Thymus (tissue), 11 donors: ENCODE measurements at regions not wholly inside any gene's neighbourhood (a gene's known extent, or its start where the extent isn't known, plus 50 kb on each side); places are given as distances from the start of the nearest gene placed in this dataset.

Experiments used
- DNase-seq, 9 donors: peaks; one replicate each; pipeline ENCODE4 v3.0.0-alpha.2; 2013; ENCODE audit warnings: low spot score in 9 of 9, low read depth in 6 of 9, missing footprints in 1 of 9
- H3K27ac ChIP-seq, 2 donors: one replicate each; pipeline ENCODE4 v1.5.1; 2013; ENCODE audit warnings: control low read depth in 1 of 2, low read depth in 1 of 2, low read length in 1 of 2, mild to moderate bottlenecking in 1 of 2, moderate library complexity in 1 of 2
- H3K27me3 ChIP-seq, 2 donors: one replicate each; pipeline ENCODE4 v1.5.1; 2013; ENCODE audit warnings: low read length in 1 of 2; ENCODE audit not compliant: control insufficient read depth in 2 of 2, insufficient read depth in 1 of 2
- H3K36me3 ChIP-seq, 2 donors: one replicate each; pipeline ENCODE4 v1.5.1; 2013; ENCODE audit warnings: low read length in 1 of 2, mild to moderate bottlenecking in 1 of 2, moderate library complexity in 1 of 2; ENCODE audit not compliant: control insufficient read depth in 2 of 2, insufficient read depth in 2 of 2
- H3K4me1 ChIP-seq, 2 donors: one replicate each; pipeline ENCODE4 v1.5.1; 2013; ENCODE audit warnings: low read length in 2 of 2; ENCODE audit not compliant: control insufficient read depth in 2 of 2, insufficient read depth in 2 of 2
- H3K4me3 ChIP-seq, 2 donors: one replicate each; pipeline ENCODE4 v1.5.1; 2013; ENCODE audit warnings: low read length in 2 of 2, control low read depth in 1 of 2, mild to moderate bottlenecking in 1 of 2
- H3K9me3 ChIP-seq, 2 donors: one replicate each; pipeline ENCODE4 v1.5.1; 2013; ENCODE audit warnings: low read length in 1 of 2, mild to moderate bottlenecking in 1 of 2; ENCODE audit not compliant: control insufficient read depth in 2 of 2, insufficient read depth in 1 of 2
- WGBS: extraction: QIAGEN DNeasy Blood & Tissue Kit; methylation state at CpG from one replicate; pipeline ENCODE4 v1.1.7; 2013; 5-methylcytosine and 5-hydroxymethylcytosine counted together
- donor health status: healthy.

GRCh38 chr16:56140645-56141044 is 50.6 kb upstream of the GNAO1 start:
- H3K27ac ChIP-seq = no peak overlapping the region
- no peak overlapping the region for H3K4me3 ChIP-seq
- H3K4me1 ChIP-seq = no peaks in the 10 kb centered on the region
- H3K36me3 ChIP-seq = no peaks in the 10 kb centered on the region
- H3K9me3 ChIP-seq = no peaks in the 10 kb centered on the region
- no peaks in the 10 kb centered on the region for H3K27me3 ChIP-seq
- no peak for DNase-seq

- no peak for DNase-seq
- no peaks in the 10 kb centered on the region for H3K27me3 ChIP-seq
- no peaks in the 10 kb centered on the region for H3K36me3 ChIP-seq
- no peak overlapping the region for H3K27ac ChIP-seq
- H3K4me1 ChIP-seq = no peaks in the 10 kb centered on the region
- no peak overlapping the region for H3K4me3 ChIP-seq
- no peaks in the 10 kb centered on the region for H3K9me3 ChIP-seq
- WGBS = 77% methylated on average over 5 of the region's 5 CpGs
These were observed 54.0 kb upstream of the GNAO1 start for GRCh38 chr16:56137269-56137668.

DNA sequence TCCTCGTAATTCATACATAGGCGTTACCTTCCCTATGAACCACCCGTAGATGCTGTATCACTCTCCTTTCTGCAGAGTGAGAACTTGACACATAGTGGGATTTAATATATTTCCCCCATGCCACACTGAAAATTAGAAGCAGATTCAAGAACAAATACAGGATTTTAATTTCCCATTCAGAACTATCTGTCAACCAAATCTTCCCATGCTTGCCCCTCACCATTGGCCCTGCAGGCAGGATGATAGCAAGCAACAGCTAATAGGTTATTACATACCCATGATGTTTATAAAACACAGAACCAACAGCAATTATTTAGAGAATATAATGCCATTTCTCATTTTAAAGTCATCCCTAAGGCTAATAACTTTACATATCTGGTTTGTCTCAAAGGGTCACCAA is 55.0 kb upstream of the GNAO1 start:
- Histone ChIP-seq H3K4me3 (no peak overlapping the region), H3K4me1 (no peaks in the 10 kb centered on the region), H3K36me3 (no peaks in the 10 kb centered on the region), H3K27me3 (peaks cover 0 to 2% of the 10 kb centered on the region in 2 donors), H3K9me3 (no peaks in the 10 kb centered on the region), H3K27ac (no peak overlapping the region)
- WGBS = 85% methylated on average over 3 of the region's 3 CpGs
- DNase-seq = no peak

- 85% methylated on average over 1 of the region's 1 CpG for WGBS
- no peak overlapping the region for H3K27ac ChIP-seq
- no peaks in the 10 kb centered on the region for H3K36me3 ChIP-seq
- no peaks in the 10 kb centered on the region for H3K9me3 ChIP-seq
- no peaks in the 10 kb centered on the region for H3K4me1 ChIP-seq
- H3K4me3 ChIP-seq = no peak overlapping the region
- DNase-seq = no peak
- peaks cover 0 to 2% of the 10 kb centered on the region in 2 donors for H3K27me3 ChIP-seq
These were observed 56.5 kb upstream of the GNAO1 start for GRCh38 chr16:56134790-56135189.

- no peaks in the 10 kb centered on the region for H3K36me3 ChIP-seq
- H3K4me1 ChIP-seq = no peaks in the 10 kb centered on the region
- H3K4me3 ChIP-seq = no peak overlapping the region
- H3K27me3 ChIP-seq = peaks cover 0 to 2% of the 10 kb centered on the region in 2 donors
- H3K9me3 ChIP-seq = no peaks in the 10 kb centered on the region
- H3K27ac ChIP-seq = no peak overlapping the region
- DNase-seq = no peak
- 92% methylated on average over 1 of the region's 1 CpG for WGBS
These were observed 65.4 kb upstream of the GNAO1 start for GRCh38 chr16:56125922-56126321.

DNA sequence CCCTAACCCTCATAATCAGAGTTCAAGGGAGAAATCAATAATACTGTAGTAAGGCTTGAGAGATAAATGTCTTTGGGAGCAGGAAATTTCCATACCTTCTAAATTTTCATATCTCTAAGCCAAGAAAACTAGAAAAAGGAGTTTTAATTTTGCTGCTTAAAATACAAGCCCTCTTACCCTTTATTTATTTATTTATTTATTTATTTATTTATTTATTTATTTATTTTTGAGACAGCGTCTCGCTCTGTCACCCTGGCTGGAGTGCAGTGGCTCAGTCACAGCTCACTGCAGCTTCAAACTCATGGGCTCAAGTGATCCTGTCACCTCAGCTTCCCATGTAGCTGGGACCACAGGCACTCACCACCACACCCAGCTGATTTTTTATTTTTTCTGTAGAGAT is 69.0 kb upstream of the GNAO1 start:
- DNase-seq = no peak
- no peaks in the 10 kb centered on the region for H3K9me3 ChIP-seq
- no peaks in the 10 kb centered on the region for H3K36me3 ChIP-seq
- H3K27ac ChIP-seq = no peak overlapping the region
- no peak overlapping the region for H3K4me3 ChIP-seq
- no peaks in the 10 kb centered on the region for H3K4me1 ChIP-seq
- WGBS = 99% methylated on average over 2 of the region's 2 CpGs
- no peaks in the 10 kb centered on the region for H3K27me3 ChIP-seq

GRCh38 chr16:56121156-56121500 is 70.2 kb upstream of the GNAO1 start:
- H3K27ac ChIP-seq = no peak overlapping the region
- DNase-seq = peak in 1 of 9 donors; percentile 16
- H3K9me3 ChIP-seq = no peaks in the 10 kb centered on the region
- no peaks in the 10 kb centered on the region for H3K36me3 ChIP-seq
- H3K27me3 ChIP-seq = peaks cover 0 to 2% of the 10 kb centered on the region in 2 donors
- H3K4me1 ChIP-seq = no peaks in the 10 kb centered on the region
- 96% methylated on average over 2 of the region's 2 CpGs for WGBS
- H3K4me3 ChIP-seq = no peak overlapping the region

DNA sequence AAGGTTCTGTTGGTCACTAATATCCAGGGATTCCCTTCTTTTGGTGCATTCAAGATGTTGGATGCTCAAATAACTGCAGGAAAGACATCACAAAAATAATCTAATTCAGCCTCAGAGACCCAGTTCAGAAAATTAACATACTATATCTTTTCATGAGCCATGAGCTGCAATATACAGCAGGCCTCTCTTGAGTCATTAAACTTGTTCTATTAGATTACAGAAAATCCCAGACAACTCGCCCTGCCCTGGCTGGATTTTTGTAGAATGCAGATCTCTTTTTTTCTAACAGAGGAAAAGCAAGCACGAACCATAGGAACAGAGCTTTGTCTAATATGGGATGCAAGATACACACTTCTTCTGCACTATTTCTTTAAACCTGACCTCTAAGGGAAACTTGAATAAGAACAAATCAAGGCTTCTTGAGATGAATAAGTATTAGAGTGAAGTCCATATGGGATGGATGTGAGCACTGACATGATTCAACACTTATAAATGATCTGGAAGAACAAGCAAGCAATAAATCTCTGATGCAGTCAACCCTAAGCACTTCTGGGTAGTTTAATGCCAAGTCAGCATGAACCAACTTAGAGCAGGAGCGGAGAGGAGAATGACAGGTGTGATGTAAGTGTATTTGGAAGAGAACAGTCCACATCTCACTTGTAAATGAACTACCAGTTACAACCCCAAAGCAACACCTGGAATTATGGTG is 70.7 kb upstream of the GNAO1 start:
- H3K36me3 ChIP-seq = no peaks in the 10 kb centered on the region
- H3K4me1 ChIP-seq = no peaks in the 10 kb centered on the region
- 92% methylated on average over 3 of the region's 3 CpGs for WGBS
- peaks cover 0 to 2% of the 10 kb centered on the region in 2 donors for H3K27me3 ChIP-seq
- H3K27ac ChIP-seq = no peak overlapping the region
- H3K4me3 ChIP-seq = no peak overlapping the region
- no peaks in the 10 kb centered on the region for H3K9me3 ChIP-seq
- DNase-seq = no peak

DNA sequence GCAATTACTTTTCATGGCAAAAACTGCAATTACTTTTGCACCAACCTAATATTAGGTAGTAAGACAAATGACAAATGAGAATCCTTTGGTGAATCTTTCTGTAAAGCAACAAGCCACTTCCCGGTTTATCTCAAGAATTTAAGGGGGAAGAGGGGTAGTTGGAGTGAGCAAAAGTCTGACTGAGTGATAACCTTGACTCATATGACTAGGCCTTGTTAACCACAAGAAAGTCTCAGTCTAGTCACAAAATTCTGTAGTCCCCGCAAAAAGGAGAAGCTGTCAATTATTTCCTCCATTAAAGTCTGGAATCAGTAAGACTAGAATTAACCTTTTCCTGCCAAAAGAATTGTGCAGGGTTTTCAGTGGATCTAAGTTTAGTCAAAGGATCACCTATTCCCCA is 72.2 kb upstream of the GNAO1 start:
- no peaks in the 10 kb centered on the region for H3K4me1 ChIP-seq
- H3K9me3 ChIP-seq = no peaks in the 10 kb centered on the region
- no peak overlapping the region for H3K27ac ChIP-seq
- peaks cover 0 to 2% of the 10 kb centered on the region in 2 donors for H3K27me3 ChIP-seq
- peak in 1 of 9 donors; percentile 25 for DNase-seq
- WGBS = 12% methylated on average over 2 of the region's 2 CpGs
- H3K4me3 ChIP-seq = no peak overlapping the region
- no peaks in the 10 kb centered on the region for H3K36me3 ChIP-seq

GRCh38 chr16:56116577-56116964 is 74.7 kb upstream of the GNAO1 start:
- 90% methylated on average over 1 of the region's 1 CpG for WGBS
- no peaks in the 10 kb centered on the region for H3K36me3 ChIP-seq
- no peak overlapping the region for H3K4me3 ChIP-seq
- no peak for DNase-seq
- H3K4me1 ChIP-seq = no peaks in the 10 kb centered on the region
- no peaks in the 10 kb centered on the region for H3K9me3 ChIP-seq
- H3K27me3 ChIP-seq = peaks cover 0 to 2% of the 10 kb centered on the region in 2 donors
- H3K27ac ChIP-seq = no peak overlapping the region
